ENCODE measurements at regions not wholly inside any gene's neighbourhood (a gene's known extent, or its start where the extent isn't known, plus 50 kb on each side); places are given as distances from the start of the nearest gene placed in this dataset.
"Not testable (repeated sequence)": the region's sequence is repeated elsewhere in the genome, so short reads cannot be mapped to it uniquely, and the experiment has no call there.

DNA sequence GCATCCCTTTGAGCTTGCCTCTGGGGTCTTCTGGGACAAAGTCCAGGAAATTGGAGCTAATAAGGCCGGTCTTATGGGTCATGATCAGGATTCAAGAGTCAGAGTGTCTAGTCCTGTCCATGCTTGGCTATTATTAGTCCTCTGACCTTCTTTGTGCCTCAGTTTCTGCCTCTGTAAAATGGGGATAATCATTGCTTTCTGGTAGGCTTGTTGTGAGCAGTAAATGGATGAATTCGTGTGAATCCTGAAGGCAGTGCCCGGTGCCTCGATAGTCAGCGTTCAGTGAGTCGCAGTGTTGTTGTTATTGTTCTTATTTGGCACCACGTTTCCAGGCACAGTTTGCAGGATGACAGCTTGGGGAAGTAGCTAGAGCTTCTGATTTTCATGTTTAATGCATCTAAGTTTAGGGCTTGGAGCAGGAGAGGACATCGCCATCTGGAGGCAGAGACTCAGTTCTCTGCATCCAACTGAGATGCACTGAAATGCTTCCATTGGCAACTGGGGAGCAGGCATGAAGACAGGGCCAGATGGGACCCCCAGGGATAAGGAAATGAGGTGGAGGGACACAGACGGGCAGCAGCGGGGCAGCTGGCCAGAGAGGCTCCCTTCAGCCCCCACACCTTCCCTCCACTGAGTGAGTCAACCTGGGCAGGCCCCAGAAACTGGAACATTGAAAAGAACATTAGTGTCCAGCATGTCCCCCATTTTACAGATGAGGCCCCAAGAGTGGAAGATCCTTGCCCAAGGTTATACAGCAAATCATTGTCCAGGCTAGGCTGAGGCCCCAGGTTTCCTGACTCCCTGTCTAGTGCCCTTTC, 160.3 kb downstream of the PTPRU start:
- DNase-seq, result no peak

DNA sequence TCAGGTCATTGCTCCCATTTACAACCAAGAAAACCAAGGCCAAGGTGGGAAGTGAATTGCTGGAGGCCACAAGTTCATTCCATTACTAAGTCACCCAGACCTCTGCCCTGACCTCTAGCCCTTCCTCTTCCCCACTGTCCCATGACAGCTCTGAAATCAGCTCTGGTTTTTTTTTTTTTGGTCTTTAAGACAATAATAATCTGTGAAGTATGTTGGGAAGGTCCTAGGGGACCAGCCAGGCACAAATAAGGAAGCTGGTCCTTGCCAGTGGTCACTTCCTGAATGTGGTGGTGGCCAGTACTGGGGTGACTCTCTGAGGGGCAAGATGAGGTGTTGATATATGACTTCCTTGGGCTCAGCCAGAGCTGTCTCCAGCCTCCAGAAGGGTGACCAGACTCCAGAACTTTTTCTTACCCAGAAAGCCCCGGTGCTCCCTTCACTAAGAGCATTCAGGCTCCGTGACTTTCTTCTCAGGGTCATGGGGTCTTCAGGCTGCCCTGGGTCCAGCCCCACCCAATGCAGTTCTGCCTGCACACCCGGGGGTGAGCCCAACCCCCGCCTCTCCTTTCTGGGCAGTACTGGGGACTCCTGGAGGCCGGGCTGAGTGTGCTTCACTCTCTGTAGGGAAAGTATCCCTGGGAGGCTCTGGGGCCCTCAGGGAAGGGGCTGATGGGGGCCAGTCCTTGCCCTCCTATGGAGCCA, 159.6 kb downstream of the PTPRU start:
- DNase-seq, result no peak

DNA sequence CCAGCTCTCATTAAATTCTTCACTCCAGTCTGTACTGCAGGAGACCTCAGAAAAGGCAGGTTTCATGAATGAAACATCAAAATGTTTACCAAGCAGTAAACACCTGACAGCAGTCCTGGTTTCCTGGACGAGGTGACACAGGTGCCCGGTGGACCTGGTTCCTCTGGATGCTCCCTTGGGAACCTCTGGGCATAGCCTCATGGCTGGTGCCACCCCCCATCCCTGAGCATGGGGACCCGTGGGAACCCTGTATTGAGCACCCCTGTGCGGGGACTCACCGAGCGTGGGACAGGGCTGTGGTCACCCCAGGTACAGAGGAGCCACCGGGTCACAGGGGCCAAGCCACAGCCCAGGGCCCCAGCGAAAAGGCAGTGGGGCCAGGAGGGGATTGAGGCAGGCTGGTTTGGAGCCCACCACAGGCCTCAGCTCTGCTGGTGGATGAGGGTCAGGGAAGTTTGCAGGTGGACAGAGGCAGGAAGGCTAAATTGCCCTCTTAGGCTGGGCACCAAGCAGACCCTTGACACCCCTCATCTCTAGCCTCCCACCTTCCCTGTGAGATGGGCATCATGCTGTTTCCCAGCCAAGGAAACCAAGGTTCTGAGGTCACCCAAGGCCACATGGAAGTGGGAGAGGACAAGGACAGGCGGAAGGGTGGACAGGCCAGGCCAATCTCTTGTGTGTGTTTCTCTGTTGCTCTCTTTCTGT, 158.4 kb downstream of the PTPRU start:
- no peak for DNase-seq

DNA sequence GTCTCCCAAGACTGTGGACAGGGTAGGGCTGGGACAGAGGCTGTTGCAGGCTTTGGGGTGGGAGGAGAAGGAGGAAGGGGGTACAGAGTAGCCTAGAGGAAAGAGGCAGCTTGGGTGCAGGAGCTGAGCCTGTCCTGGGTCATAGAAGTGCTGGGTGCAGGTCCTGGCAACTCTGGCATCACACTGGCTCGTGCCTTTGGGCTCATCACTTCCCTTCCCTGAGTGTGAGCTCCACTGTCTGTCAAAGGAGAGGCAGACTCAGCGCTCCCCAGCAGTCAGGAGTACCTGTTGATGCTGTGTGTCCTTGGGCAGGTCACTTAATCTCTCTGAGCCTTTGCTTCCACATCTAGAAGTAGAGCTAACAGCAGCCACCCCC, 157.1 kb downstream of the PTPRU start:
- DNase-seq, result no peak

DNA sequence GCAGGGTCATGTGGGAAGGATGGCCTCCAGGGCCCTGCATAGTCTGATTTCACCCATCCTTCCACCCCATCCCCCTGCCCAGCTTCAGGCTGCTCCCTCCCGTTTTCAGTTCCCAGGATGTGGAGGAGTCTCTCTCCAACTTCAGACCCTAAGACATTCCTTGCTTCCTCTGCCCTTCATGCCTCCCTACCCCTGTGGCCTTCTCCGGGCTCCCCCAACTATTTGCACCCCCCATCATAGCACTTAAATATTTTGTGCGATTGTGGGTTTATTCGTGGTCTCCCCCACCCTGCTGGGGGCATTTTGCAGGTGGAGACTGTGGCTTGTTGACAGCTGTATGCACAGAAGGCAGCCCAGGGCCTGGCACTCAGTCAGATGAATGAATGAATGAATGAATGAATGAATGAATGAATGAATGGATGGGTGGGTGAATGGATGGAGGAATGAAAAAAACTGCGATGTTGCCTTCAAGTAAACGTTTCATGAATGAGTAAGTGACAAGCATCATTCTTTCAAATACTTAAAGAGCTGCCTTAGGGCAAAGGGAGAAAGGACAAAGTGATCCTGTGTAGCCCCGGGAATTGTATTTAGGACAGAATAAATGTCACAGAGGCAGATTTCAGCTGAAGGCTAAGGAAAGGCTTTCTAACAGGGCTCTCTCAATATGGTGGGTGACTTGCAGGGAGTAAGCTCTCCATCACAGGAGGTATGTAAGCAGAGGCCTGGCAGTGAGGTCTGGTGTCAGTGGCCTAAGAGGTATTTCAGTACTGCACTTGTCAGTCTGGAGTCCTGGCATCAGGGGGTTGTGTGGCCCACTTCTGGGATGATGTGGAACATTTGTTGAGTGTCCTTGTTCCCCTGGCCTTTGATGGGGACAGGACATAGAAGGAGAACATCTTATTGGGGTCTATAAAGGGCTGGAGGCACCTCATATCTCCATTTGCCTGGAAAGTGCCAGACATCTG, 156.4 kb downstream of the PTPRU start:
- DNase-seq, result no peak

DNA sequence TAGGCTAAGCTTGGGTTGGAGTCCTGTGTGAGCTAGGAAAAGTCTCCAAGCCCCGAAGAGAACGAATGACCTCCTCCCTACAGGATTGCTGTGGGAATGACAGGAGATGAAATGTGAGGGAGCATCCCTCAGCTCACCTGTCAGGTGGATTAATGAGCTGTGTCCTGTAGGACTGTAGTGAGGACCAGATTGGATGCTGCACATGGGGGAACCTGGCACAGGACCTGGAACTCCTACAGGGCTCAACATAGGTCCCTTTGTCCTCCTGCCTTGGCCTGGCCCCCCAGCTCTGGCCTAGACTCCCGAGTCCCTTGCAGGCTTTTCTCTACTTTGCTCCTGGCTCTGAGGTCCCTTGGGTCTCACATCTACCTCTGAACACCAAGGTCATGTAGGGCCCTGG, 155.7 kb downstream of the PTPRU start:
- no peak for DNase-seq

DNA sequence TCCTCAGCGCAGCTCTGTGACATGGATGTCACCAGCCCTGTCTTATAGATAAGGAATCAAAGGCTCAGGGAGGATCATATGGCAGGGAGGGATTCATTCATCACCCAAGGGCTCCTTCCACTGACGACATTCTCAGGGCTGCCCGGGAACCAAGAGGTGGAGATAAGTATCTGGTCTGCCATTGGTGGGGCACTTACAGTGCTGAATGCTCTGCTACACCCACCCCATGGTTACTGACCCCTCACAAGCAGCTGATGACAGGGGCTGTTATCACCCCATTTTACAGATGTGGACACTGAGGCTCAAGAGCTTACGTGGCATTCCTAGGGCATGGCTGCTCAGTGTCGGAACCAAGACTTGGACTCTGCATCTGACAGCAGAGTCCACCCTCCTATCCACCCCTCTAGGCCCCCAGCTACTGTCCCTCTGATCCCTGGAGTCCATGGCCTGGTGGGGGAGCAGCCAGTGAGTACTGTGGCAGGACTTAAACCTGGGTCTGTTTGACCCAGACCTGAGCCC, 155.1 kb downstream of the PTPRU start:
- DNase-seq, result no peak

DNA sequence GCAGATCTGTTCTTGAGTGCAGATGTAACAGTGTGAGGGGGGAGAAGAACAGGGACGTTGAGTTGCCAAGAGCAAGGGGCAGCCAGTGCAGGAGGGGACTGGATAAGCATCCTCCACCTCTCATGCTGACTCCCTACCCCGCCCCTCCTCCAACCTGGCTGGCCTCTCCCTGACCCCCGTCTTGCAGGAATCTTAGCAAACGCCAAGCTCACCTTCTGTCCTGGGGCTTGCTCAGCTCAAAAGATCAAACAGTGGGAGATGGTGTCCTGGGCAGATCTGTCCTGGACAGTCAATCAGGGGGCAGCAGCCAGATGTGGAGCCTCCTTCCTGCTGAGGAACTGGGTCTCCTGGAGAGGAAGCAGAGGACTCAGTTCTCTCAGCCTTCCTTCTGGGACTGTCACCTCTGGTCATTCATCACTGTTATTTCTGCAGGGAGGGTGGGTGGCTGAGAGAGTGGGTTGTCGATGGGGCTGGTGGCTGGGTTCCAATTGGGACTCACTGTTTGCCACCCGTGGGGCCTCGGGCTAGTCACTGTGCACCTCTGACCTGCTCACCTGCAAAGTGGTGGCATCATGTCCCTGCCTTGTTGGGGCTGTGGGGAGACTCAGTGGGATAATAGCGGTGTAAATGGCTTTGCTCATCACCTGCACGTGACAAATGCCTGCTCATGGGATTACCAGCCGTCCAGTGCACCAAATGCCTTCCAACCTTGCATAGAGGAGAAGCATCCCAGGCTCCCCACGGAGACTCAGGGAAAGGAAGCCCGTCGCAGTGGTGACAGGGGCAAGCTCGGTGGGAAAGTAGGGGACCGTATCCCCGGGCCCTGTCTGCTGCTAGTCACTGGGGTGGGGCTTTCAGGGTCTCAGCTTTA, 154.4 kb downstream of the PTPRU start:
- DNase-seq, result no peak

DNA sequence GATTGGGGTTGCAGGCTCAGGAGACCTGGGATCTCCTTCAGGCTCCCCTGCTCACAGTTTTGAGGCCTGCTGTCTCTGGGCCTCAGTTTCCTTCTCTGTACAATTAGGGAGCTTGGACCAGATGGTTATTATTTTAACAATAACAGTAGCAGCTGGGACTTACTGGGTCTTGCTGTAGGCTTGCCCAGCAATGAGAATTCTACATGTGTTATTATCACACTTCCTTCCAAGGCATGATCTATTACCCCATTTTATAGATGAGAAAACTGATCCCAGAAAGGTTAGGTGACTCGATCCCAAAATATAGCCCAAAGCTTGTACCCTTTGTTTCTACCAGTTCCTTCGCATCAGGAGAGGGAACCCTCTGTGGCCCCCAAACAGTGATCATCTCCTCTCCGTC, 153.8 kb downstream of the PTPRU start:
- DNase-seq, result no peak

DNA sequence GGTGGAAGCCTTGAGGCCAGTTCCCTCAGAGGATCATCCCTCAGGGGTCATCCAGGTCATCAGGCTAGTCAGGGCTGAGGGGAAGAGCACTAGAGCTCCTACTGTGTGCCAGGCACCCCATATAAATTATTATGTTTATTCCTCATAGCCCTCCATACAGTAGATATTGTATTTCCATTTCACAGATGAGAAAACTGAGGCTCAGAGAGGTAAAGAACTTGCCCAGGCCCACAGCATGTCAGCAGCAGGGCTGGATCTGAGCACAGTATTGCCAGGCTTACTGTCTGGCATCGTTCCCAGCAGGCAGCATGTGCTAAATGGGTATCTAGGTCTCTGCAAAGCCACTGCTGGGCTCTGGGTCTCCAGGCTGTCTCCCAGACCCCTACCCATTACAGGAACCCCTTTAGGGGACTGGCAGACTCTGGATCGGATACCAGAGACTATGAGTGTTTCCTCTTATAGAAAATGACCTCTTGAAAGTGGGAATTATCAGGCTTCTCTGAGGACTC, 153.3 kb downstream of the PTPRU start:
- no peak for DNase-seq

DNA sequence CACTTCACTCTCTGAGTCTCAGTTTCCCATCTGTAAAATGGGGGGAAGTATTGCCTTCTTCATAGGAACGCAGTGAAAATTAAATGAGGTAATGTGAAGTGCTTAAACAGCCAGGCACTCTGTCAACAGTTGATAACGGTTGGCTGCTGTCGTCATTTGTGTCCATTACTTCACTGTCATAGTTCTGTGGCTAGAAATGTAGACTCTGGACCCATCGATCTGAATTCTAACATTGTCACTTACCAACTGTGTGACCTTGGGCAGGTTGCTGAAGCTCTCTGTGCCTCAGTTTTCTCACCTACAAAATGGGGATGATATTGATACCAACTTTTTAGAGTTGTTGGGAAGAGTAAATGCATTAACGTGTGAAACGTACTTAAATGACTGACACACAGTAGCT, 152.6 kb downstream of the PTPRU start:
- DNase-seq, result no peak

DNA sequence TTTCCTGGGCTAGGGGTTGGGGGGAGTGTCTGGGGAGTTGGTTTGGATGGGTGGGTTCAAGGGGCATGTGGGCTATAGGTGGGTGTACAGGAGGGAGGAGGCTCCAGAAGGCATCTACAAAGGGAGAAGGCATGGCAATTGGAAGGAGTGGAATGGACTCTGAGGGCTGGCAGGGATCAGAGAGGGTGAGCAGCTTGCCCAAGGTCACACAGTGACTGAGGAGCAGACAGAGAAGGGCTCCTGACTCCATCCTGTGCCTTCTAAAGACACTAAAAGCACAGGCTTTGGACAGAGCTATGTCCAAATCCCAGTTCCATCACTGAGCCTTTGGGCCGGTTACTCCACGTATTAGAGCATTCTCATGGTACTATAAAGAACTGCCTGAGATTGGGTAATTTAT, 151.8 kb downstream of the PTPRU start:
- DNase-seq, result no peak

DNA sequence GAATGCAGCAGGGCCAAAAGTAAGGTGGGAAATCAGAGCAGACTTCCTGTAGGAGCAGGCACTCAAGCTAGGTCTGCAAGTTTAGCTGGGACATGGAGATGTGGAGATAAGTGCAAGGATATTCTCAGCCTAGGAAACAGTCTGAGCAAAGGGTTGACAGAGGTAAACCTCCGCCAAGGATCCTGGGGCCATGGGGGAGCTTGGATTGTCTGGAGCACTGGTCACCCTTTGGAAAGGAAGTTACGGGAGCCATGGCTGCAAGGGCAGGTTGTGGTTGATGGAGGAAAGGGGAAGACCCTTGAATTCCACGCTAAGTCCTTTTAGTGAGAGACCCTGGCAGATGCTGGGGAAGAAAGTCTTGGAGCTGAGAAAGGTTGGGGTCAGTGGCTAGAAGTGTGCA, 150.9 kb downstream of the PTPRU start:
- DNase-seq, result no peak

DNA sequence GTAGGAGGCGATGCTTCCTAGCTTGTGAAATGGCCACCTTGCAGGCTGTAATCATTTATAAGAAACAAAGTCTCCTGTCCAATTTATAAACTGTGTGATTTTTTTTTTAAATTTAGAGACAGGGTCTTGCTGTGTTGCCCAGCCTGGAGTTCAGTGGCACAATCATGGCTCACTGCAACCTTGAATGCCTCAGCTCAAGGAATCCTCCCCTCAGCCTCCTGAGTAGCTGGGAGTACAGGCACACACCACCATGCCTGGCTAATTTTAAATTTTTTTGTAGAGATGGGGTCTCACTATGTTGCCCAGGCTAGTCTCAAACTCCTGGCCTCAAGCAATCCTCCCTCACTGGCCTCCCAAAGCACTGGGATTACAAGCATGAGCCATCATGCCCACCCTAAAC, 150.1 kb downstream of the PTPRU start:
- not testable (repeated sequence) for DNase-seq

DNA sequence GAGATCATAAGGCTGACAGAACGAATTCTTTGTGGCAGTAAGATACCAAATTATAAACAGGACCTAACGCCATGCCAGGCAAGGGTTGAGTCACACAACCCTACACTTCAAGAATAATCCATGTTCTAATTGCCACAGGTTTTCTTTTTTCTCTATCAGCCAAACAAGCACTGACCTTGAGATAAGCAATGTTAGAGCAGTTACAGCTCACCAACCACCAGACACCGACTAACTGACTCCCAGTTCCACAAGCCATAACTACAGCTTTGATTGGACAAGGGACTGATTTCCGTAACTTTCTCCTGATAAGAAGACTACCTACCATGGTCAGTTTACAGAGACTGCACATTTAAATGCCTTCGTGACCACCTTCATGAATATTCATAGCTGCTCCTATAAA, 149.6 kb downstream of the PTPRU start:
- DNase-seq, result no peak

DNA sequence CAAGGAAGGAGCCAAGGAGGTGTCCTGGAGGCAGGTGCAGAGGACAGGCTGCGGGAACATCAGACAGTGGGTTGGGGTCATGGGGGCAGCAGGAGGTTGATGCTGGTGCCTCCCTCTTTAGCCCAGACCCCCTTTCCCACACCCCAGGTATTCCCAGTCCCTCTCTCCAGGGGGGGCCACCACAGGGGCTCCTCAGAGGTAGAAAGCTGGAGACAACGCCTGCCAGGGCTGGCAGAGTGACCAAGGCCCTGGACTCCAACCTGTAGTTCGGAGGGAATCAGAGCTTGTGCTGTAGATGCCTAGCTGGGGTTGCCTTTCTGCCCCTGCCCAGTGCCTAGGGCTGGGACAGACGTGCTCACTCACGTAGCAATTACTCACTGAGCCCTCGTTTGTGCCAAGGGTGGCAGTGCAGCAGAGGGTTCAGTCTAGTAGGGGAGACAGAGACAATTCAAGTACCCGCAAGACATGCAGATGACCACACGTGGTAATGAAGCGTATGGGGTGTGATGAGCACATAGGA, 148.2 kb downstream of the PTPRU start:
- no peak for DNase-seq

DNA sequence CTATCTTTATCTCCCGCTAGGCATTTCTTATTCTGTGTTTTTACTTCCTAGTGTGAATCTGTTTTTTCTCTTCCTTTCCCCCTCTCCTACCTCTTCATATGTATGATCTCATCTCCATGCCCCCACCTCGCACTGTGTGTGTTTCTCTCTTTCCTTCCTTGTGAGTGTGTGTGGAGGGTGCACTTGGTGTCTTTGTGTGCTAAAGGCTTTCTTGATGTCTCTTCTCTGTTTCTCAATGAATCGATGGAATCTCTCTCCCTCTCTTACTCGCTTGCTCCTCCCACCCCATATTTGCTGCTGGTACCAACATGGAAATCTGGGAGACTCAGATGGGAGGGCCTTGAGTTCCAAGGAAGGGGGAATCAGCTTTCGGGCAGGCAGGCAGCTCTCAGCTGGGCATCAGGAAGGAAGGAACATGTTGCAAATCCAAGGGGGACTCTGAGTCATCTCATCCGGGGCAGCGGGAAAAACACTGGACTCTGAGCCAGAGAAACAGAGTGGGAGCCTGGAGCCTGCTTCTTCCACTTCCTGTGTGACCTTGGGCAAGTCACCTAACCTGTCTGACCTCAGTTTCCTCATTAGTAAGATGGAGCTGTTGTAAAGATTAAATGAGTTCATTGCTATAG, 147.5 kb downstream of the PTPRU start:
- no peak for DNase-seq

DNA sequence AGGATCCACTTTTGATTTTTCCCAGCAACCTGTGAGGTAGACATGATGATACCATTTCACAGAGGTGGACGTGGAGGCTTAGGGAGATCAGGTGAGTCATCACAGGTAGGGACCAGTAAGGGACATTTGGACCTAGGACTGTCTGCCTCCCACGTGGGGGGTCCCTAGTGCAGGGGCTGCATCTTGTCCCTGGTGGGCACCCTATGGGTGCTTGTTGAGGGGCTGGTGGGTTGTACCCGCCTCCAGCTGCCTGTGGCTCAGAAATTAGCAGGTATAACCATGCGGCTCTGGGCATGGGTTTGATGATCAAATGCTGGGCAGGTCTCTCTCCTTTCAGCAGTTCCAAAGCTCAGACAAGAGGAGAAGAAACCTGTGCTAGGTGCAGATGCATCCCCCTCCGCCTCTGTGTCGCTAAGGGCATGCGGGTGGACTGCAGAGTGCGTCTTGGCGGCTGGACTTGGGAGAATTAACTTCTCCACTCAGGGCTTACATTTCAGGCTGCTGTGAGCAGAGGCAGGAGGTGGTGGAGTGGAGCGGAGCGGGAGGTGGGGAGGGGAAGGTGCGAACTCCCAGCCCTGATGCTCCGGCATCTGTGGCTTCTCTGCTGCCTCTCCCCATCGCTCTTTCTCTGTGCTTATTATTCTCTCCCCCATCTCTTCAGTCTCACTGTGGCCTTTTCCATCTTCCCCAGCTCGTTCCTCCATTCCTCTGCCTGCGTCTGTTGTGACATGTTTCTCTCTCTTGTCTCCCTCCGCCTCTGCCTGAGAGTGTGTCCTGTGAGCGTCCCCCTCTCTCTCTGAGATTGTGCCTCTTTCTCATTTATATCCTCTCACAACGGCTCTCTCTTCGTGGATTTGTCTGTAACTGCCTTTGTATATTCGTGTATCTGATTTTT, 146.8 kb downstream of the PTPRU start:
- DNase-seq, result no peak

DNA sequence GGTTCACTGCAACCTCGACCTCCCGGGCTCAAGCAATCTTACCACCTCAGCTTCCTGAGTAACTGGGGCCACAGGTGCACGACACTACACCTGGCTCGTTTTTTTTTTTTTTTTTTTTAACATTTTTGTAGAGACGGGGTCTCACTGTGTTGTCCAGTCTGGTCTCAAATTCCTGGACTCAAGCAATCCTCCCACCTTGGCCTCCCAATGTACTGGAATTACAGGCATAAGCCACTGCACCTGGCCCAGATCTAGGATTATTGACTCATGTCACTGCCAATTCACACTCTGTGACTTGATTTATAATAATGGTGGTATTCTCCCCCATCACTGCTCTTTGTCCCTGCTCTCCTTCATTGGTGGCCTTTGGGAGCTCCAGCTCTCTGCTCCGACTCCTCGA, 145.1 kb downstream of the PTPRU start:
- no peak for DNase-seq

DNA sequence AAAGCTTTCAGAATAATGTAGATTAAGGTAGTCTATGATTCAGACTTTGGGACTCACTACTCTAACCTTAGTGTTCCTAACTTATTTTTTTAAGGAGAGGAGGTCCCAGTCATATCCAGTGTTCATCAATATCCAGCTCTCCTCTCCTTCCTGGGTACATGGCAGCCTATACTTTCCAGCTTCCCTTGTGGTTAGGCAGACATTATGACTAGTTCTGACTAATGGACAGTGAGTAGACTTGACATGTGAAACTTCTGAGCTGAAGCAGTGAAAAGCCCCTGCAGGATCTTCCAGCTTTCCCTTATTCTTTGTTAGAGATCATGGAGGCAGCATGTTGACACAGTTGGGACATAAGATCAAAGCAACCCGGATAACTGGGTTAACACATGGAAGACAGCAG, 144.2 kb downstream of the PTPRU start:
- DNase-seq, result no peak
